ENCODE measurements at regions not wholly inside any gene's neighbourhood (a gene's known extent, or its start where the extent isn't known, plus 50 kb on each side); places are given as distances from the start of the nearest gene placed in this dataset.

DNA sequence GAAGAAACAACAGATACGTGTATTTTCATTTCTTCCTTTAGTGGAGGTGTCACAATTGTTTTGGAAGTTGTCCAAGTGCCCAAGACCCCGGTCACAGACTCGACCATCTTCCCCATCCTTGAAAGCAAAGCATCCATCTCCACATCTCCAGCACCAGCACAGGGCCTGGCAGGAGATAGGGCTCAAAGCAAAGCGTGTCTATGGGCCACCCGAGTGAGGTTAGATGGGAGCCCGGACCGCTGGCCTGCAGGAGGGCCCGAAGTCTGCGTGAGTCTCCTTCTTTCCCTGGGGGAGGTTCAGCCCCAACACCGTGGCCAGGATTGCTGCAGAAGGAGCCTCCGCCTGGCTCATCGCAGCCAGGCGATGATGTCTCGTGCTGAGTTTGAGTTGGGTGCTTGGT, 83.5 kb upstream of the SULF2 start:
- no peaks in the 10 kb centered on the region for H3K4me1 ChIP-seq (ENCODE audit: control insufficient read depth, insufficient read depth, low read length)
- no peaks in the 10 kb centered on the region for H3K36me3 ChIP-seq (ENCODE audit: control insufficient read depth, insufficient read depth, low read length)
- no peak overlapping the region for H3K4me3 ChIP-seq (ENCODE audit: insufficient read depth, low read depth, low read length)
- no peak overlapping the region for H3K27ac ChIP-seq (ENCODE audit: insufficient read depth, low read depth, low read length, poor library complexity, severe bottlenecking)
- H3K27me3 ChIP-seq (ENCODE audit: control insufficient read depth, insufficient read depth, low read length, poor library complexity, severe bottlenecking) = no peaks in the 10 kb centered on the region
- no peaks in the 10 kb centered on the region for H3K9me3 ChIP-seq (ENCODE audit: control insufficient read depth, low read length)
- WGBS, 2 experiments = 96 to 97% methylated on average over 14 of the region's 14 CpGs

DNA sequence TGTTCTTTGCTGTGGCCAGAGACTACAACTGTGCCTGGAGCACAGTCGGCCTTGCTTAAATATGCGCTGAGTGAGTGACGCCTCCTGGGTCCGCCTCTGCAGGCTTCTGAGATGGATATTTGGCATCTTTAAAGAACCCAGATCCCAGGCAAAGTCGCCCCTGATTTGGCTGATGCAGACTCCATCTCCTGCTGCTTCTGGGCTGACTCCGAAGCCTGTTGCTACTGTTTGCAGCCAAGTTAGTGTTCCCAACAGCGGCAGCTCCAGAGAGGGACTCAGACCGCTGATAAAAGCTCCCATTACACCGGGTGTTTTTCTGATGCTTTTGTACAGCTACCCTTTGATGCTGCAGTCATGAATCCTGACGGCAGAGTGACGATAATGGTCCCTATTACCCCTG, 83.0 kb upstream of the SULF2 start:
- Histone ChIP-seq H3K27ac (ENCODE audit: insufficient read depth, low read depth, low read length, poor library complexity, severe bottlenecking) (no peak overlapping the region), H3K4me1 (ENCODE audit: control insufficient read depth, insufficient read depth, low read length) (no peaks in the 10 kb centered on the region), H3K9me3 (ENCODE audit: control insufficient read depth, low read length) (no peaks in the 10 kb centered on the region), H3K27me3 (ENCODE audit: control insufficient read depth, insufficient read depth, low read length, poor library complexity, severe bottlenecking) (no peaks in the 10 kb centered on the region), H3K36me3 (ENCODE audit: control insufficient read depth, insufficient read depth, low read length) (no peaks in the 10 kb centered on the region), H3K4me3 (ENCODE audit: insufficient read depth, low read depth, low read length) (no peak overlapping the region)
- 88 to 89% methylated on average over 11 of the region's 11 CpGs for WGBS, 2 experiments

DNA sequence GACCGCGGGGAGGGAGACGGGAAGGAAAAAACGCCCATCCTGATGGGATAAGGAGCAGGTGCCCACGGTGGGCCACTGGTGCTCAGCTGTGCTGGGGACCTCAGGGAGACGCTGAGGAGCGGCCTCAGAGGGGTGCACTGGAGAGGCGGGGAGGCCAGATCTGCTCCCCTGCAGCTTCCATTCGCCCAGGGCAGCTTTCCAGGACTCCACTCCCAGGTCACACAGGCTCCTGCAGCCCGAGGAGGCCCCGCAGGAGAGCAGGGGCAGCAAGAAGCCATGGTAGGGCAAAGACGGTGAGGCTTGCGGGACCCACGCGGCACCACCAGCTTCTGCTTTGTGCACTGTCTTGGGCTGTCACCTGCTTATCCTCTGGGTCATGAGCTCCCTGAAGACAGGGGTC, 82.5 kb upstream of the SULF2 start:
- no peaks in the 10 kb centered on the region for H3K9me3 ChIP-seq (ENCODE audit: control insufficient read depth, low read length)
- H3K4me1 ChIP-seq (ENCODE audit: control insufficient read depth, insufficient read depth, low read length) = no peaks in the 10 kb centered on the region
- no peak overlapping the region for H3K27ac ChIP-seq (ENCODE audit: insufficient read depth, low read depth, low read length, poor library complexity, severe bottlenecking)
- WGBS, 2 experiments = 91 to 93% methylated on average over 15 of the region's 15 CpGs
- no peak overlapping the region for H3K4me3 ChIP-seq (ENCODE audit: insufficient read depth, low read depth, low read length)
- H3K36me3 ChIP-seq (ENCODE audit: control insufficient read depth, insufficient read depth, low read length) = no peaks in the 10 kb centered on the region
- no peaks in the 10 kb centered on the region for H3K27me3 ChIP-seq (ENCODE audit: control insufficient read depth, insufficient read depth, low read length, poor library complexity, severe bottlenecking)

DNA sequence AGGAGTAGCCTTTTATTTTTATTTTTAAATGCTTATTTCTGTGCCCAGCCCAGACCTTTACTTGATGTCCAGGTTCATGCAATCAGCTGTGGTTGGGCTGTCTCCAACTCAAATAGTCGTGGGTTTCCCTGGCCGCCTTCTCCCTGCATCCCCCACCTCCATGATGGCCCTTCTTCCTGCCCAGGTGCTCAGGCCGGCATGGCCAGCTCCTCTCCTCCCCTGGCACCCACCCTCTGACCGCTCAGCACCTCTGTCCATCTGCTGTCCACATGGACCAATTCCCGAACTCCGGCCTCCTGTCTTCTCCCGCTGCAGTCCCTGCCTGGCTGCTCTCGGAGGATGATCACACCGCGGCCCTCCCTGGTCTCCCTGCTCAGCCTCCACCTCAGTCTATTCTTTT, 81.2 kb upstream of the SULF2 start:
- no peaks in the 10 kb centered on the region for H3K9me3 ChIP-seq (ENCODE audit: control insufficient read depth, low read length)
- H3K27me3 ChIP-seq (ENCODE audit: control insufficient read depth, insufficient read depth, low read length, poor library complexity, severe bottlenecking) = no peaks in the 10 kb centered on the region
- no peak overlapping the region for H3K4me3 ChIP-seq (ENCODE audit: insufficient read depth, low read depth, low read length)
- H3K36me3 ChIP-seq (ENCODE audit: control insufficient read depth, insufficient read depth, low read length) = no peaks in the 10 kb centered on the region
- H3K27ac ChIP-seq (ENCODE audit: insufficient read depth, low read depth, low read length, poor library complexity, severe bottlenecking) = no peak overlapping the region
- WGBS, 2 experiments = 94 to 96% methylated on average over 10 of the region's 10 CpGs
- no peaks in the 10 kb centered on the region for H3K4me1 ChIP-seq (ENCODE audit: control insufficient read depth, insufficient read depth, low read length)

DNA sequence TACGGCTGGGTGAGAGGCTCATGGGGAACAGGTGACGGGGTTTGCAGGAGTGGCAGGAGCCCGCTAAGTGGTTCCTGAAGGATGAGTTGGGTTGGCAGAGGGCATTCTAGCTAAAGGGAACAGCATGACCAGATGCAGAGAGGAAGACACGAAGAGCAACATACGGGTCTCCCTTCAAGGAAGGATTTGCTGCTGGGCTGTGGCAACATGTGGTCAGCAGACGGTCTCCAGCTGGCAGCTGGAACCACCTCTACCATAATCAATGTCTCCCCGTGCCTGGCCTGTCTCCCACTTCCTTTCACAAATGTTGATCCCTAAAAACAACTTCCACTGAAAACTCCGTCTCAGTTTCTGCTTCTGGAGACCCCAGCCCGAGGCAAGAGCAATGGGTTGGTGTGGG, 80.6 kb upstream of the SULF2 start:
- Histone ChIP-seq H3K36me3 (ENCODE audit: control insufficient read depth, insufficient read depth, low read length) (no peaks in the 10 kb centered on the region), H3K27me3 (ENCODE audit: control insufficient read depth, insufficient read depth, low read length, poor library complexity, severe bottlenecking) (no peaks in the 10 kb centered on the region)

DNA sequence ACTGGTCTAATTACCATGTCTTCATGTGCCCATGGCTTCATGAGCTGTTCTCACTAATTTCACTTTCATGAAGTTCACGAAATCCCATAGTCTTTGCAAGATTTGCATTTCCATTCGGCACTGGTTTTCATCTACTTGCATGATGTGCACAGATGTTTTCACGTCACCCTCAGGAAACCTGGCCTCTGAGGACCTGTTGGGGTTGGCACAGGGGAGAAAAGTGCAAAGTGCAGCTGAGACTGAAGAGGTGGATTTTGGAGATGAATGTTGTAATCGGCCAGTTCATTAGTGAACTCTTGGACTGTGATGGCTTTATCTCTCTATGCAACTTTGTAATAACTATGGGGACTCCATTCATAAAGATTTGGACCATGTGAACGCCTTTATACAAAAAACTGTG, 80.2 kb upstream of the SULF2 start:
- Histone ChIP-seq H3K4me3 (ENCODE audit: insufficient read depth, low read depth, low read length) (no peak overlapping the region), H3K36me3 (ENCODE audit: control insufficient read depth, insufficient read depth, low read length) (no peaks in the 10 kb centered on the region), H3K27me3 (ENCODE audit: control insufficient read depth, insufficient read depth, low read length, poor library complexity, severe bottlenecking) (no peaks in the 10 kb centered on the region), H3K4me1 (ENCODE audit: control insufficient read depth, insufficient read depth, low read length) (no peaks in the 10 kb centered on the region), H3K27ac (ENCODE audit: insufficient read depth, low read depth, low read length, poor library complexity, severe bottlenecking) (no peak overlapping the region), H3K9me3 (ENCODE audit: control insufficient read depth, low read length) (no peaks in the 10 kb centered on the region)
- WGBS, 2 experiments = 91 to 96% methylated on average over 5 of the region's 5 CpGs

More for the DNA sequence above, 80.6 kb upstream of the SULF2 start:
- H3K4me1 ChIP-seq (ENCODE audit: control insufficient read depth, insufficient read depth, low read length) = no peaks in the 10 kb centered on the region
- H3K4me3 ChIP-seq (ENCODE audit: insufficient read depth, low read depth, low read length) = no peak overlapping the region
- H3K9me3 ChIP-seq (ENCODE audit: control insufficient read depth, low read length) = no peaks in the 10 kb centered on the region
- no peak overlapping the region for H3K27ac ChIP-seq (ENCODE audit: insufficient read depth, low read depth, low read length, poor library complexity, severe bottlenecking)
- 91 to 94% methylated on average over 9 of the region's 9 CpGs for WGBS, 2 experiments

DNA sequence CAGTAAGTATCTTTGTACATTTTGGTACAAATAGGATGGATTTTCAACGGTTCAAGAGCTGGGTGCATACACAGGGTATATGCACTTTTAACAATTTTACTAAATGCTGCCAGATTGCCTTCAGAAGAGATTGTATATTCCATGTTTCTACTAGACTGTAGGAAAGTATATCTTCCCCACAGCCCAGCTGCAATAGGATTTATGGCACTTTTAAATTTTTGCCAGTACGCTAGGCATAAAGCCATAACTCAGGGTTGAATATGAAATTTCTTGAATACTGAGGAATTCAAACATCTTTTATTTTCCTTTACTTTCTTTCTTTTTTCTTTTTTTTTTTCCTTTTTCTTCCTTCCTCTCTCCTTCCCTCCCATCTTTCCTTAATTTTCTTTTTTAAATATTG, 78.7 kb upstream of the SULF2 start:
- no peak overlapping the region for H3K27ac ChIP-seq (ENCODE audit: insufficient read depth, low read depth, low read length, poor library complexity, severe bottlenecking)
- no peaks in the 10 kb centered on the region for H3K27me3 ChIP-seq (ENCODE audit: control insufficient read depth, insufficient read depth, low read length, poor library complexity, severe bottlenecking)
- H3K4me3 ChIP-seq (ENCODE audit: insufficient read depth, low read depth, low read length) = no peak overlapping the region
- no peaks in the 10 kb centered on the region for H3K4me1 ChIP-seq (ENCODE audit: control insufficient read depth, insufficient read depth, low read length)
- H3K9me3 ChIP-seq (ENCODE audit: control insufficient read depth, low read length) = no peaks in the 10 kb centered on the region
- 92 to 100% methylated on average over 1 to 2 of the region's 2 CpGs for WGBS, 2 experiments
- no peaks in the 10 kb centered on the region for H3K36me3 ChIP-seq (ENCODE audit: control insufficient read depth, insufficient read depth, low read length)

DNA sequence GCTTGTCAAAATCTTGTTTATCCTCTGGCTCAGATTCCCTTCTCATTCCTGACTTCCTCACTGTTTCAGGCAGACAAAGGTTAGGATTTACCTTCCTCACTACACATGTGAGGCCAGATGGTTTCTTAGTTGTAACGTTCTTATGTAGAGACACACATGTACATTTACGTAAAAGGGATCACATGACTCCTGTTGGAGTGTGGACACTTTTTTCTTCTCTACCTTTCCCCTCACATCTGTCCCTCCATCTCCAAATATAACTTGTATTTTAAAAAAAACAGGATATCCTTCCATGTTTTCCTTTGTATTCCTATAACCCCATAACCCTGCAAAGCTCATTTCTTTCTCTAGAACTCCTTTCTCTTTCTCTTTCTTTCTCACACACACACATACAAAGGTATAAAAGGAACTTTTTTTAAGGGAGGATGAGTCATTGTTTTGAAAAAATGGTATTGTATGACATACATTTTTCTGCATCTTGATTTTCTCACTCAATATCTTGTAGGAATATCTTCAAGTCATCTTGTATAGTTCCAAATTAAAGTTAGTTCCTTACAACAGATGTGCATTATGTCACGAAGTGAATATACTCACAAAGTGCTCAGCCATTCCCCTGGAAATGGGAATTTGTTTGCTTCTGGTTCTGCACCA, 78.2 kb upstream of the SULF2 start:
- 96 to 97% methylated on average over 3 of the region's 3 CpGs for WGBS, 2 experiments
- H3K4me3 ChIP-seq (ENCODE audit: insufficient read depth, low read depth, low read length) = no peak overlapping the region

DNA sequence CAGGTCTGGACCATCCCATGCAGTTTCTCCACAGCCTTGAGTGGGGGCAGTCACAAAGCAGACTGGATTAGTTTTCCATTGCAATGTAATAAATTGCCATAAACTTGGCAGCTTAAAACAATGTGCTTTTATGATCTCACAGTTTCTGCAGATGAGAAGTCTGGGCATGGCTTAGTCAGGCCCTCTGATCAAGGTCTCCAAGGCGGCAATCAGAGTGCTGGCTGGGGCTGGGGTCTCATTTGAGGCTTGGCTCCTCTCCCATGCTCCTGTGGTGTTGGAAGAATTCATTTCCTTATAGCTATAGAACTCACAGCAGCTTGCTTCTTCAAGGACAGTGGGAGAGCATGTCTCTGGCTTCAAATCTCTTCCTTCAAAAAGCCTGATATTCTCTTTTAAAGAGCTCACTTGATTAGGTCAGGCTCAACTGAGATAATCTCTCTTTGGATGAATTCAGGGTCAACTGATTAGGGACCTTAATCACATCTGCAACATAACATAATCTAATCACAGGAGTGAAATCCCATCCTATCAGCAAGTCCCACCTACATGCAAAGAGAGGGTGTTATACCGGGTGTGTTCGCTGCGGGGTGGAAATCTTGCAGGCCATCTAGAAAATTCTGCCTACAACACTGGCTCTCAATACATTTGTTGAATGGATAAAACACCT, 77.4 kb upstream of the SULF2 start:
- Histone ChIP-seq H3K36me3 (ENCODE audit: control insufficient read depth, insufficient read depth, low read length) (no peaks in the 10 kb centered on the region), H3K27ac (ENCODE audit: insufficient read depth, low read depth, low read length, poor library complexity, severe bottlenecking) (no peak overlapping the region), H3K27me3 (ENCODE audit: control insufficient read depth, insufficient read depth, low read length, poor library complexity, severe bottlenecking) (no peaks in the 10 kb centered on the region), H3K4me1 (ENCODE audit: control insufficient read depth, insufficient read depth, low read length) (no peaks in the 10 kb centered on the region), H3K9me3 (ENCODE audit: control insufficient read depth, low read length) (no peaks in the 10 kb centered on the region), H3K4me3 (ENCODE audit: insufficient read depth, low read depth, low read length) (no peak overlapping the region)
- 93 to 96% methylated on average over 4 of the region's 4 CpGs for WGBS, 2 experiments

More for the DNA sequence above, 78.2 kb upstream of the SULF2 start:
- H3K36me3 ChIP-seq (ENCODE audit: control insufficient read depth, insufficient read depth, low read length) = no peaks in the 10 kb centered on the region
- H3K9me3 ChIP-seq (ENCODE audit: control insufficient read depth, low read length) = no peaks in the 10 kb centered on the region
- H3K4me1 ChIP-seq (ENCODE audit: control insufficient read depth, insufficient read depth, low read length) = no peaks in the 10 kb centered on the region
- no peaks in the 10 kb centered on the region for H3K27me3 ChIP-seq (ENCODE audit: control insufficient read depth, insufficient read depth, low read length, poor library complexity, severe bottlenecking)
- H3K27ac ChIP-seq (ENCODE audit: insufficient read depth, low read depth, low read length, poor library complexity, severe bottlenecking) = no peak overlapping the region

DNA sequence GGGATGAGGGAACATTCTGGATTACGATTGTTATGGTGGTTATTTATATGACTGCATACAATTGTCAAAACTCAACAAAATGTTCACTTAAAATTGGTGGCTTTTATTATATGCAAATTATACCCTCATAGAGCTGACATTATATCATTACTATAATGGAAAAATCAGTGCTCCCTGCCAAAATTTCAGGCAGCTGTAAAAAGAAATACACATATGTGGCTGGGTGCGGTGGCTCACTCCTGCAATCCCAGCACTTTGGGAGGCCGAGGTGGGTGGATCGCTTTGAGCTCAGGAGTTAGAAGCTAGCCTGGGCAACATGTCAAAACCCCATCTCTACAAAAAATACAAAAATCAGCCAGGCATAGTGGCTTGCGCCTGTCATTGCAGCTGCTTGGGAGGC, 75.8 kb upstream of the SULF2 start:
- no peaks in the 10 kb centered on the region for H3K36me3 ChIP-seq (ENCODE audit: control insufficient read depth, insufficient read depth, low read length)
- H3K27ac ChIP-seq (ENCODE audit: insufficient read depth, low read depth, low read length, poor library complexity, severe bottlenecking) = no peak overlapping the region
- H3K4me3 ChIP-seq (ENCODE audit: insufficient read depth, low read depth, low read length) = no peak overlapping the region
- no peaks in the 10 kb centered on the region for H3K27me3 ChIP-seq (ENCODE audit: control insufficient read depth, insufficient read depth, low read length, poor library complexity, severe bottlenecking)
- WGBS, 2 experiments = 95% methylated on average over 4 to 5 of the region's 5 CpGs
- no peaks in the 10 kb centered on the region for H3K9me3 ChIP-seq (ENCODE audit: control insufficient read depth, low read length)
- no peaks in the 10 kb centered on the region for H3K4me1 ChIP-seq (ENCODE audit: control insufficient read depth, insufficient read depth, low read length)
